Motor neuron (in vitro differentiated cells): ENCODE measurements at regions not wholly inside any gene's neighbourhood (a gene's known extent, or its start where the extent isn't known, plus 50 kb on each side); places are given as distances from the start of the nearest gene placed in this dataset.
"Not testable (repeated sequence)": the region's sequence is repeated elsewhere in the genome, so short reads cannot be mapped to it uniquely, and the experiment has no call there.

Source experiments
- ATAC-seq, 8 experiments: fragments of 200-7000 bp; cut with Tn5 transposase; replicated peaks in 6 of 8; 2 replicates each; pipeline ENCODE4 v1.8.0; 2021; ENCODE audit warnings: mild to moderate bottlenecking in 8 of 8, moderate library complexity in 8 of 8
- H3K27ac ChIP-seq, 2 donors: fragments of 250-450 bp; sonication (Bioruptor Pico); 2 replicates each; pipeline ENCODE4 v1.9.0; 2021; ENCODE audit warnings: antibody characterized with exemption in 2 of 2, mild to moderate bottlenecking in 2 of 2, moderate library complexity in 1 of 2
- H3K4me1 ChIP-seq, 2 donors: fragments of 250-450 bp; sonication (Bioruptor Pico); replicated peaks in 1 of 2; 2 replicates each; pipeline ENCODE4 v1.6.1; 2021; ENCODE audit warnings: antibody characterized with exemption in 2 of 2, mild to moderate bottlenecking in 2 of 2, moderate library complexity in 1 of 2
- H3K4me3 ChIP-seq, 5 donors: fragments of 250-450 bp; sonication (Bioruptor Pico); 2 replicates each; pipeline ENCODE4 v1.9.0; 2021; ENCODE audit warnings: antibody characterized with exemption in 5 of 5, mild to moderate bottlenecking in 5 of 5, moderate library complexity in 4 of 5
- WGBS, 10 experiments: fragments of 450-650 bp; shearing (Covaris generic); methylation state at CpG; one replicate each; pipeline ENCODE4 v1.0.0; 2022; 5-methylcytosine and 5-hydroxymethylcytosine counted together
- in situ Hi-C, 9 experiments: fragments of 400-800 bp; cut with MboI; loops; one replicate each; pipeline ENCODE4 v1.15.0; 2021; ENCODE audit warnings: low sequenced_read_pairs in 9 of 9, low pct_unique_long_range_greater_than_20kb in 2 of 9; ENCODE audit not compliant: unreplicated experiment in 9 of 9

GRCh38 chr4:108443585-108443984 is 176.8 kb upstream of the RPL34 start:
- H3K27ac ChIP-seq = no peak overlapping the region
- H3K4me3 ChIP-seq = no peak overlapping the region
- in situ Hi-C loops = no loop called here
- WGBS, 10 experiments = 60 to 100% (median 92%) methylated on average over 1 to 3 of the region's 3 CpGs; no CpG with 5 or more reads in 3 of the 10 experiments
- no peak for ATAC-seq
- H3K4me1 ChIP-seq = no peaks in the 10 kb centered on the region

GRCh38 chr4:108433832-108434231 is 186.5 kb upstream of the RPL34 start:
- 0 to 87% (median 69%) methylated on average over 2 to 6 of the region's 6 CpGs; no CpG with 5 or more reads in 1 of the 10 experiments for WGBS, 10 experiments
- H3K27ac ChIP-seq = no peak overlapping the region

GRCh38 chr4:108433394-108433793 is 187.0 kb upstream of the RPL34 start:
- H3K4me1 ChIP-seq, H3K4me3 ChIP-seq, ATAC-seq, H3K27ac ChIP-seq, in situ Hi-C loops: not testable (repeated sequence)
- WGBS, 10 experiments = no CpG with 5 or more reads among the region's 1 CpG

More at GRCh38 chr4:108433832-108434231, 186.5 kb upstream of the RPL34 start:
- ATAC-seq = peak in 2 of 8 experiments; percentile 32 to 86
- no peaks in the 10 kb centered on the region for H3K4me1 ChIP-seq
- no peak overlapping the region for H3K4me3 ChIP-seq
- in situ Hi-C loops = no loop called here

GRCh38 chr4:108432418-108432817 is 188.0 kb upstream of the RPL34 start:
- Histone ChIP-seq H3K27ac (no peak overlapping the region), H3K4me3 (no peak overlapping the region), H3K4me1 (no peaks in the 10 kb centered on the region)
- in situ Hi-C loops = no loop called here
- no peak for ATAC-seq
- 75 to 100% (median 95%) methylated on average over 1 to 3 of the region's 3 CpGs; no CpG with 5 or more reads in 4 of the 10 experiments for WGBS, 10 experiments

GRCh38 chr4:108431986-108432385 is 188.4 kb upstream of the RPL34 start:
- no peaks in the 10 kb centered on the region for H3K4me1 ChIP-seq
- no peak overlapping the region for H3K4me3 ChIP-seq
- no peak for ATAC-seq
- 40 to 100% (median 86%) methylated on average over 1 of the region's 1 CpG; no CpG with 5 or more reads in 2 of the 10 experiments for WGBS, 10 experiments
- H3K27ac ChIP-seq = no peak overlapping the region
- in situ Hi-C loops = no loop called here

- Histone ChIP-seq H3K27ac (no peak overlapping the region), H3K4me3 (no peak overlapping the region), H3K4me1 (no peaks in the 10 kb centered on the region)
- WGBS, 10 experiments = 29 to 100% (median 76%) methylated on average over 1 to 3 of the region's 3 CpGs; no CpG with 5 or more reads in 1 of the 10 experiments
- in situ Hi-C loops = no loop called here
- no peak for ATAC-seq
These were observed 189.5 kb upstream of the RPL34 start for GRCh38 chr4:108430921-108431320.

- ATAC-seq = no peak
- WGBS, 10 experiments = 80 to 100% (median 89%) methylated on average over 1 of the region's 1 CpG; no CpG with 5 or more reads in 5 of the 10 experiments
- Histone ChIP-seq H3K27ac (no peak overlapping the region), H3K4me1 (no peaks in the 10 kb centered on the region), H3K4me3 (no peak overlapping the region)
- in situ Hi-C loops = no loop called here
These were observed 190.7 kb upstream of the RPL34 start for GRCh38 chr4:108429662-108430061.

- in situ Hi-C loops = no loop called here
- 0 to 100% (median 70%) methylated on average over 1 to 3 of the region's 3 CpGs; no CpG with 5 or more reads in 2 of the 10 experiments for WGBS, 10 experiments
- Histone ChIP-seq H3K27ac (no peak overlapping the region), H3K4me3 (no peak overlapping the region), H3K4me1 (no peaks in the 10 kb centered on the region)
- peak in 2 of 8 experiments; percentile 69 to 70 for ATAC-seq
These were observed 191.5 kb upstream of the RPL34 start for GRCh38 chr4:108428923-108429322.

- ATAC-seq = no peak
- 0 to 100% (median 83%) methylated on average over 1 to 2 of the region's 2 CpGs; no CpG with 5 or more reads in 1 of the 10 experiments for WGBS, 10 experiments
- in situ Hi-C loops = no loop called here
- no peaks in the 10 kb centered on the region for H3K4me1 ChIP-seq
- no peak overlapping the region for H3K4me3 ChIP-seq
- no peak overlapping the region for H3K27ac ChIP-seq
These were observed 192.4 kb upstream of the RPL34 start for GRCh38 chr4:108427946-108428485.

GRCh38 chr4:108426493-108426892 is 193.9 kb upstream of the RPL34 start:
- H3K4me1 ChIP-seq = no peaks in the 10 kb centered on the region
- H3K27ac ChIP-seq = no peak overlapping the region
- in situ Hi-C loops = no loop called here
- H3K4me3 ChIP-seq = no peak overlapping the region
- 24 to 100% (median 70%) methylated on average over 1 to 3 of the region's 3 CpGs for WGBS, 10 experiments
- ATAC-seq = peak in 2 of 8 experiments; percentile 27 to 60

GRCh38 chr4:108425988-108426387 is 194.4 kb upstream of the RPL34 start:
- no peak overlapping the region for H3K27ac ChIP-seq
- WGBS, 10 experiments = 27 to 93% (median 78%) methylated on average over 1 to 3 of the region's 3 CpGs; no CpG with 5 or more reads in 3 of the 10 experiments
- peak in 1 of 8 experiments; percentile 19 for ATAC-seq

GRCh38 chr4:108417923-108418322 is 202.5 kb upstream of the RPL34 start:
- Histone ChIP-seq H3K4me1 (no peaks in the 10 kb centered on the region), H3K4me3 (no peak overlapping the region), H3K27ac (no peak overlapping the region)
- ATAC-seq = peak in 2 of 8 experiments; percentile 25 to 47
- WGBS, 10 experiments = 17 to 57% (median 40%) methylated on average over 1 of the region's 1 CpG; no CpG with 5 or more reads in 5 of the 10 experiments
- in situ Hi-C loops = no loop called here

More at GRCh38 chr4:108425988-108426387, 194.4 kb upstream of the RPL34 start:
- Histone ChIP-seq H3K4me3 (no peak overlapping the region), H3K4me1 (no peaks in the 10 kb centered on the region)
- in situ Hi-C loops = no loop called here

GRCh38 chr4:108416831-108417230 is 203.5 kb upstream of the RPL34 start:
- H3K27ac ChIP-seq = no peak overlapping the region
- no peak overlapping the region for H3K4me3 ChIP-seq
- in situ Hi-C loops = no loop called here
- peak in 1 of 8 experiments; percentile 29 for ATAC-seq
- H3K4me1 ChIP-seq = no peaks in the 10 kb centered on the region
- WGBS, 10 experiments = 67 to 100% (median 86%) methylated on average over 1 to 2 of the region's 3 CpGs; no CpG with 5 or more reads in 5 of the 10 experiments

- in situ Hi-C loops = no loop called here
- no peak overlapping the region for H3K27ac ChIP-seq
- WGBS, 10 experiments = 80 to 100% (median 100%) methylated on average over 1 to 4 of the region's 7 CpGs; no CpG with 5 or more reads in 3 of the 10 experiments
- no peak for ATAC-seq
- no peaks in the 10 kb centered on the region for H3K4me1 ChIP-seq
- H3K4me3 ChIP-seq = no peak overlapping the region
These were observed 205.0 kb upstream of the RPL34 start for GRCh38 chr4:108415389-108415788.
